WERI-Rb-1 (cell line): ENCODE measurements at regions not wholly inside any gene's neighbourhood (a gene's known extent, or its start where the extent isn't known, plus 50 kb on each side); places are given as distances from the start of the nearest gene placed in this dataset.
A peak's percentile ranks its signal among the peaks of the same experiment; 100 is the strongest.

Experiments
- DNase-seq: peaks from one replicate; pipeline ENCODE4 v3.0.0-alpha.2; 2020
- H3K27ac ChIP-seq: fragments of 250-450 bp; sonication (Bioruptor Pico); 2 replicates; pipeline ENCODE4 v1.5.1; 2020; ENCODE audit warnings: mild to moderate bottlenecking, moderate library complexity
- H3K27me3 ChIP-seq: fragments of 250-450 bp; sonication (Bioruptor Pico); 2 replicates; pipeline ENCODE4 v1.5.1; 2021; ENCODE audit warnings: mild to moderate bottlenecking, low read depth, moderate library complexity; ENCODE audit not compliant: insufficient read depth, severe bottlenecking
- H3K36me3 ChIP-seq: fragments of 250-450 bp; sonication (Bioruptor Pico); 2 replicates; pipeline ENCODE4 v1.5.1; 2020; ENCODE audit warnings: mild to moderate bottlenecking, moderate library complexity
- H3K4me3 ChIP-seq: 2 replicates; pipeline ENCODE4 v1.5.1; 2011; ENCODE audit warnings: low read depth, mild to moderate bottlenecking, control low read depth, low read length
- H3K9me3 ChIP-seq: fragments of 250-450 bp; sonication (Bioruptor Pico); 2 replicates; pipeline ENCODE4 v1.5.1; 2021; ENCODE audit warnings: mild to moderate bottlenecking, moderate library complexity; ENCODE audit not compliant: severe bottlenecking
- TF ChIP-seq, protein P1 (sequence below): IDR thresholded peaks from 2 replicates; pipeline ENCODE4 v1.5.1; 2011; ENCODE audit warnings: low read depth, mild to moderate bottlenecking, control low read depth, inconsistent platforms, low read length

DNA sequence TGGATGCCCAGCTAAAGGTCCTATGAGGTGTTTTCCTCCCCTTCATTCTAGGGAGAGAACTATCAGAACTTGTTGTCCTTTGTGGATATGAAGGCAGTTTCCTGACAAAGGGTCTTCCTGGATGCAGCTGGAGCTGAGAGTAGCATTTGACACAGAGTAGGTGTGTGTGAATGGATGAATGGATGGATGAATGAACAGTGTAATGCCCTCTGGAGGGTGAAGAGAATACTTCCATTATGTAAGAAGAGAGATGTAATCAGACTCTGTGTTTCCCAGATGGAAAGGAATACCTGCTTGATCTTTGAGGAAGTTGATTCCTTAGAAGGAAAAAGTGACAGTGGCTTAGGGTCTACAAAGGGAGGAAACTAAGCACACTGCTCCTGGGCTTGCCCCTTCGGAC is 55.4 kb upstream of the AADAT start:
- Histone ChIP-seq H3K27ac (no peak overlapping the region), H3K27me3 (no peaks in the 10 kb centered on the region), H3K4me3 (no peak overlapping the region), H3K9me3 (no peaks in the 10 kb centered on the region), H3K36me3 (no peaks in the 10 kb centered on the region)
- DNase-seq: no peak
- TF ChIP-seq, protein P1, sequence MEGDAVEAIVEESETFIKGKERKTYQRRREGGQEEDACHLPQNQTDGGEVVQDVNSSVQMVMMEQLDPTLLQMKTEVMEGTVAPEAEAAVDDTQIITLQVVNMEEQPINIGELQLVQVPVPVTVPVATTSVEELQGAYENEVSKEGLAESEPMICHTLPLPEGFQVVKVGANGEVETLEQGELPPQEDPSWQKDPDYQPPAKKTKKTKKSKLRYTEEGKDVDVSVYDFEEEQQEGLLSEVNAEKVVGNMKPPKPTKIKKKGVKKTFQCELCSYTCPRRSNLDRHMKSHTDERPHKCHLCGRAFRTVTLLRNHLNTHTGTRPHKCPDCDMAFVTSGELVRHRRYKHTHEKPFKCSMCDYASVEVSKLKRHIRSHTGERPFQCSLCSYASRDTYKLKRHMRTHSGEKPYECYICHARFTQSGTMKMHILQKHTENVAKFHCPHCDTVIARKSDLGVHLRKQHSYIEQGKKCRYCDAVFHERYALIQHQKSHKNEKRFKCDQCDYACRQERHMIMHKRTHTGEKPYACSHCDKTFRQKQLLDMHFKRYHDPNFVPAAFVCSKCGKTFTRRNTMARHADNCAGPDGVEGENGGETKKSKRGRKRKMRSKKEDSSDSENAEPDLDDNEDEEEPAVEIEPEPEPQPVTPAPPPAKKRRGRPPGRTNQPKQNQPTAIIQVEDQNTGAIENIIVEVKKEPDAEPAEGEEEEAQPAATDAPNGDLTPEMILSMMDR: 0 out of 2 replicates have a peak, but pooled peaks have one; percentile 1

GRCh38 chr4:170139764-170140163 is 50.0 kb upstream of the AADAT start:
- Histone ChIP-seq H3K27ac (no peak overlapping the region), H3K36me3 (no peaks in the 10 kb centered on the region), H3K27me3 (no peaks in the 10 kb centered on the region), H3K4me3 (no peak overlapping the region), H3K9me3 (no peaks in the 10 kb centered on the region)
- no peak for DNase-seq
- TF ChIP-seq, protein P1: no peak
